ENCODE measurements at regions not wholly inside any gene's neighbourhood (a gene's known extent, or its start where the extent isn't known, plus 50 kb on each side); places are given as distances from the start of the nearest gene placed in this dataset.

- no peak for DNase-seq
Observed at GRCh38 chr10:120385992-120386391, 71.0 kb upstream of the PLPP4 start.

DNA sequence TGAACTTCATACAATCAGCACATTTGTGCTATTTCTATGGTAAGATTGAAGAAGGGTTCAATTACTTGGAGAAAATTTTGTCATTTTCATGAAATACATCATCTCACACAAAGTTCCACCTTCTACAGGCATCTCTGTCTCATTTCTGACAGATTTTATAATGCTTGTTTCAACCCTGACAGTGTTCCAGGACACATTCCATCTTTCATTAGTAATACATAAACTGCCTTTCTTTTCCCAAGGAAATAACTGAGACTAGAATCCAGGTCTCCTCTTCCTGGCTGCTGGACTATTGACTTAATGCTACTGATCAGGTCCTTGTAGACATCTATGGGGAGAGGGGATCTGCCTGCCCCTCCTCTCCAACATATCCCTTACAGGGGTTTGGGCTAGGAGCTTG, 70.1 kb upstream of the PLPP4 start:
- no peak for DNase-seq

GRCh38 chr10:120387326-120387725, 69.7 kb upstream of the PLPP4 start:
- no peak for DNase-seq

GRCh38 chr10:120392245-120392644, 64.8 kb upstream of the PLPP4 start:
- no peak for DNase-seq

GRCh38 chr10:120392671-120393079, 64.4 kb upstream of the PLPP4 start:
- no peak for DNase-seq

DNA sequence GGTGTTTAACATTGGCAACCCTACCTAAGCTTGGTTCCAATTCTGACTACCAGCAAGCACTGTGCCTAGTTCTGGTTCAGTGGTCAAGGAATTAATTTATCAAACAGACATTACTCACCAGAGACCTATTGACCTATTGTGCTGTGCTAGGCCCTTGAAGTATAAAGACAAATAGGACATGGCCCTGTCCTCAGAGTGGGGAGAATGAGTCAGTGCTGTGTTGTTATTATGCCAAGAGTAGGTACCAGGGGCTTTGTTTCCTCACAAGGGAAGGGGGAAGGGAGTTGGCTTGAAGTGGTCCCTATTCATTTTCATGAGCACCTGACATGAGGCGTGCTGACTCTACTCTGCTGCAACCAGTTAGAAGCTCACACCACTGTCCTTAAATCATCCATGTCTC, 62.6 kb upstream of the PLPP4 start:
- no peak for DNase-seq

GRCh38 chr10:120396228-120396627, 60.8 kb upstream of the PLPP4 start:
- DNase-seq, result no peak

GRCh38 chr10:120398180-120398579, 58.8 kb upstream of the PLPP4 start:
- DNase-seq, result no peak

DNA sequence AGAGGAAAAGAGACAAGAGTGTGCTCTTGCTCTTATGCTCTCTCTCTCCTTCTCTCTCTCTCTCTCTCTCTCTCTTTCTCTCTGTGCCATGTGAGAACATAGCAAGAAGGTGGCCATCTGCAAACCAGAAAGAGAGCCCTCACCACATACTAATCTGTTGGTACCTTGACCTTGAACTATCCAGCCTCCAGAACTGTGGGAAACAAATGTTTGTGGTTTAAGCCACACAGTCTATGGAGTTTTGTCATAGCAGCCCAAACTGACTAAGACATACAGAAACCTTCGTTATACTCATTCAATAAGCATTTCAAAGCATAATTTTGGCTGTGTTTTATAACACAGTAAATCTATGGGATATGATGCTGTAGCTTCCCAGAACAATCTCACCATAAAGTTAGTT, 56.4 kb upstream of the PLPP4 start:
- DNase-seq, result no peak

- no peak for DNase-seq
Observed at GRCh38 chr10:120402147-120402766, 54.8 kb upstream of the PLPP4 start.

- DNase-seq, result no peak
Observed at GRCh38 chr10:120403109-120403508, 53.9 kb upstream of the PLPP4 start.

GRCh38 chr10:120406376-120406775, 50.7 kb upstream of the PLPP4 start:
- DNase-seq, result no peak
